ENCODE measurements at regions not wholly inside any gene's neighbourhood (a gene's known extent, or its start where the extent isn't known, plus 50 kb on each side); places are given as distances from the start of the nearest gene placed in this dataset.
A peak's percentile ranks its signal among the peaks of the same experiment; 100 is the strongest.

GRCh38 chr5:74404574-74405508 is 235.7 kb downstream of the ENC1 start:
- H3K36me3 Mint-ChIP-seq, result no peaks in the 10 kb centered on the region
- no peak overlapping the region for H3K27ac Mint-ChIP-seq
- no peaks in the 10 kb centered on the region for H3K27me3 Mint-ChIP-seq
- no peaks in the 10 kb centered on the region for H3K9me3 Mint-ChIP-seq
- peaks cover 36% of the 10 kb centered on the region for H3K4me1 Mint-ChIP-seq (ENCODE audit: unreplicated experiment)
- no peak for TF ChIP-seq CTCF (conservative IDR thresholded peaks at IDR 0.05)
- H3K4me3 Mint-ChIP-seq, result no peak overlapping the region
- DNase-seq (ENCODE audit: extremely low spot score, unreplicated experiment), result no peak

- H3K9me3 Mint-ChIP-seq, result no peaks in the 10 kb centered on the region
- H3K4me3 Mint-ChIP-seq, result no peak overlapping the region
- H3K4me1 Mint-ChIP-seq (ENCODE audit: unreplicated experiment), result peaks cover 32% of the 10 kb centered on the region
- H3K27me3 Mint-ChIP-seq, result no peaks in the 10 kb centered on the region
- no peak overlapping the region for H3K27ac Mint-ChIP-seq
- no peaks in the 10 kb centered on the region for H3K36me3 Mint-ChIP-seq
- no peak for TF ChIP-seq CTCF (conservative IDR thresholded peaks at IDR 0.05)
- DNase-seq (ENCODE audit: extremely low spot score, unreplicated experiment), result no peak
Observed at GRCh38 chr5:74403771-74404170, 236.8 kb downstream of the ENC1 start.

GRCh38 chr5:74402553-74402952 is 238.0 kb downstream of the ENC1 start:
- Mint-ChIP-seq H3K27me3 (no peaks in the 10 kb centered on the region), H3K36me3 (no peaks in the 10 kb centered on the region), H3K4me1 (ENCODE audit: unreplicated experiment) (peaks cover 23% of the 10 kb centered on the region), H3K9me3 (peaks cover 2% of the 10 kb centered on the region), H3K27ac (peak overlapping the region; percentile 42), H3K4me3 (no peak overlapping the region)
- no peak for DNase-seq (ENCODE audit: extremely low spot score, unreplicated experiment)
- TF ChIP-seq CTCF (conservative IDR thresholded peaks at IDR 0.05), result no peak

GRCh38 chr5:74401946-74402320 is 238.6 kb downstream of the ENC1 start:
- no peaks in the 10 kb centered on the region for H3K27me3 Mint-ChIP-seq
- no peak for TF ChIP-seq CTCF (conservative IDR thresholded peaks at IDR 0.05)
- DNase-seq (ENCODE audit: extremely low spot score, unreplicated experiment), result no peak
- no peaks in the 10 kb centered on the region for H3K36me3 Mint-ChIP-seq
- H3K4me1 Mint-ChIP-seq (ENCODE audit: unreplicated experiment), result peaks cover 29% of the 10 kb centered on the region
- H3K27ac Mint-ChIP-seq, result no peak overlapping the region
- peaks cover 3% of the 10 kb centered on the region for H3K9me3 Mint-ChIP-seq
- H3K4me3 Mint-ChIP-seq, result no peak overlapping the region

- DNase-seq (ENCODE audit: extremely low spot score, unreplicated experiment), result no peak
- Mint-ChIP-seq H3K9me3 (peaks cover 3% of the 10 kb centered on the region), H3K4me1 (ENCODE audit: unreplicated experiment) (peaks cover 34% of the 10 kb centered on the region), H3K27ac (no peak overlapping the region), H3K36me3 (no peaks in the 10 kb centered on the region), H3K27me3 (no peaks in the 10 kb centered on the region), H3K4me3 (no peak overlapping the region)
- no peak for TF ChIP-seq CTCF (conservative IDR thresholded peaks at IDR 0.05)
Observed at GRCh38 chr5:74401281-74401945, 239.1 kb downstream of the ENC1 start.

Measured in type B pancreatic cell (in vitro differentiated cells).